ENCODE measurements at regions not wholly inside any gene's neighbourhood (a gene's known extent, or its start where the extent isn't known, plus 50 kb on each side); places are given as distances from the start of the nearest gene placed in this dataset.
A peak's percentile ranks its signal among the peaks of the same experiment; 100 is the strongest.

- no peaks in the 10 kb centered on the region for H3K27me3 ChIP-seq
- H3K4me3 ChIP-seq: no peak overlapping the region
- H3K27ac ChIP-seq: no peak overlapping the region
- DNase-seq: no peak
- no peaks in the 10 kb centered on the region for H3K9me3 ChIP-seq
- H3K4me1 ChIP-seq: no peaks in the 10 kb centered on the region
- no peak for ATAC-seq
- intact Hi-C loops (cut with DNase I): no loop called here
- TF ChIP-seq POLR2A (IDR thresholded peaks at IDR 0.05) (no peak), CTCF (IDR thresholded peaks at IDR 0.05) (no peak)
- 64 to 70% methylated on average over 2 of the region's 2 CpGs for WGBS, 2 donors
- H3K36me3 ChIP-seq (replicated peaks in 1 of 2; ENCODE audit: insufficient read depth in 1 of 2, low read depth in 2 of 2): no peaks in the 10 kb centered on the region
Measured at GRCh38 chr4:170656506-170656905, 566.8 kb upstream of the AADAT start.

- intact Hi-C loops (cut with DNase I): no loop called here
- H3K36me3 ChIP-seq (replicated peaks in 1 of 2; ENCODE audit: insufficient read depth in 1 of 2, low read depth in 2 of 2): no peaks in the 10 kb centered on the region
- ATAC-seq (no peak), DNase-seq (no peak)
- TF ChIP-seq POLR2A (IDR thresholded peaks at IDR 0.05) (no peak), CTCF (IDR thresholded peaks at IDR 0.05) (no peak)
- no peak overlapping the region for H3K27ac ChIP-seq
- H3K27me3 ChIP-seq: no peaks in the 10 kb centered on the region
- no peaks in the 10 kb centered on the region for H3K9me3 ChIP-seq
- no peaks in the 10 kb centered on the region for H3K4me1 ChIP-seq
- no peak overlapping the region for H3K4me3 ChIP-seq
Measured at GRCh38 chr4:170652571-170652970, 562.8 kb upstream of the AADAT start.

- ATAC-seq (no peak), DNase-seq (no peak)
- Histone ChIP-seq H3K4me3 (no peak overlapping the region), H3K36me3 (replicated peaks in 1 of 2; ENCODE audit: insufficient read depth in 1 of 2, low read depth in 2 of 2) (no peaks in the 10 kb centered on the region), H3K4me1 (no peaks in the 10 kb centered on the region), H3K27me3 (no peaks in the 10 kb centered on the region), H3K27ac (no peak overlapping the region), H3K9me3 (no peaks in the 10 kb centered on the region)
- 46 to 60% methylated on average over 1 of the region's 1 CpG for WGBS, 2 donors
- intact Hi-C loops (cut with DNase I): no loop called here
- TF ChIP-seq CTCF (IDR thresholded peaks at IDR 0.05) (no peak), POLR2A (IDR thresholded peaks at IDR 0.05) (no peak)
Measured at GRCh38 chr4:170651786-170652185, 562.0 kb upstream of the AADAT start.

- H3K27me3 ChIP-seq: no peaks in the 10 kb centered on the region
- no peaks in the 10 kb centered on the region for H3K4me1 ChIP-seq
- ATAC-seq (no peak), DNase-seq (no peak)
- intact Hi-C loops (cut with DNase I): no loop called here
- H3K9me3 ChIP-seq: no peaks in the 10 kb centered on the region
- no peaks in the 10 kb centered on the region for H3K36me3 ChIP-seq (replicated peaks in 1 of 2; ENCODE audit: insufficient read depth in 1 of 2, low read depth in 2 of 2)
- no peak overlapping the region for H3K4me3 ChIP-seq
- H3K27ac ChIP-seq: no peak overlapping the region
- WGBS, 2 donors: 84 to 90% methylated on average over 2 of the region's 2 CpGs
- no peak for TF ChIP-seq CTCF (IDR thresholded peaks at IDR 0.05)
- TF ChIP-seq POLR2A (IDR thresholded peaks at IDR 0.05): no peak
Measured at GRCh38 chr4:170627418-170627817, 537.7 kb upstream of the AADAT start.

- 56 to 60% methylated on average over 7 of the region's 7 CpGs for WGBS, 2 donors
- no peaks in the 10 kb centered on the region for H3K27me3 ChIP-seq
- no peak overlapping the region for H3K27ac ChIP-seq
Measured at GRCh38 chr4:170623899-170624298, 534.1 kb upstream of the AADAT start.

More at GRCh38 chr4:170623899-170624298, 534.1 kb upstream of the AADAT start:
- Histone ChIP-seq H3K9me3 (no peaks in the 10 kb centered on the region), H3K36me3 (replicated peaks in 1 of 2; ENCODE audit: insufficient read depth in 1 of 2, low read depth in 2 of 2) (no peaks in the 10 kb centered on the region), H3K4me1 (no peaks in the 10 kb centered on the region), H3K4me3 (no peak overlapping the region)
- ATAC-seq (no peak), DNase-seq (no peak)
- TF ChIP-seq CTCF (IDR thresholded peaks at IDR 0.05) (peak in 1 of 7 experiments; percentile 26), POLR2A (IDR thresholded peaks at IDR 0.05) (no peak)
- intact Hi-C loops (cut with DNase I): no loop called here

Measured in body of pancreas (tissue), 4 donors.